ENCODE measurements at regions not wholly inside any gene's neighbourhood (a gene's known extent, or its start where the extent isn't known, plus 50 kb on each side); places are given as distances from the start of the nearest gene placed in this dataset.

DNA sequence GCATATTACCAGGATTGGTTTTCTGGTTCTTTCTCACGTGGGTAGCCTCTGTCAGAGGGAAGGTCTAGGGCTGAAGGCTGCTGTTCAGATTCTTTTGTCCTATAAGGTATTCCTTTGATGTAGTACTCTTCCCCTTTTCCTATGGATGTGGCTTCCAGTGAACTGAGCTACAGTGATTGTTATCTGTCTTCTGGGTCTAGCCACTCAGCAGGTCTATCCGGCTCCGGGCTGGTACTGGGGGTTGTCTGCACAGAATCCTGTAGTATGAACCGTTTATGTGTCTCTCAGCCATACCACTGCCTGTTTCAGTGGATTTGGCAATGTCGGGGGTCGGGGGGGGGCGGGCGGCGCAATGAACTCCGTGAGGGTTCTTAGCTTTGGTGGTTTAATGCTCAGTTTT, 84.5 kb upstream of the C10orf90 start:
- H3K23ac ChIP-seq (ENCODE audit: insufficient read length): no peak overlapping the region
- no peak overlapping the region for H2BK120ac ChIP-seq (replicated peaks; ENCODE audit: low read depth, low read length)
- no peaks in the 10 kb centered on the region for H3K79me2 ChIP-seq (ENCODE audit: control insufficient read depth in 1 of 2, insufficient read depth in 2 of 2, low read length in 2 of 2)
- no peak overlapping the region for H4K91ac ChIP-seq (replicated peaks; ENCODE audit: insufficient read length, low read length)
- TF ChIP-seq POLR2AphosphoS5 (IDR thresholded peaks at IDR 0.05; ENCODE audit: low read depth, low read length): no peak
- TF ChIP-seq GTF2F1 (IDR thresholded peaks at IDR 0.05; ENCODE audit: borderline replicate concordance, low read depth, low read length): no peak
- TF ChIP-seq TCF12 (IDR thresholded peaks at IDR 0.05; ENCODE audit: low read depth, low read length): no peak
- TF ChIP-seq EP300 (IDR thresholded peaks at IDR 0.05; ENCODE audit: borderline replicate concordance in 1 of 2, low read depth in 2 of 2, low read length in 2 of 2): no peak
- no peak for TF ChIP-seq HDAC6 (IDR thresholded peaks at IDR 0.05; ENCODE audit: low read depth, low read length)
- no peak for TF ChIP-seq NRF1 (IDR thresholded peaks at IDR 0.05; ENCODE audit: low read depth, low read length)
- no peak for TF ChIP-seq RAD21 (IDR thresholded peaks at IDR 0.05 in 1 of 2, conservative IDR thresholded peaks at IDR 0.05 in 1 of 2; ENCODE audit: low read depth in 2 of 2, low read length in 2 of 2)
- TF ChIP-seq POU5F1 (IDR thresholded peaks at IDR 0.05; ENCODE audit: low read depth, low read length): no peak
- TF ChIP-seq CREB1 (IDR thresholded peaks at IDR 0.05): no peak
- no peak for TF ChIP-seq YY1 (IDR thresholded peaks at IDR 0.05; ENCODE audit: low read depth, low read length)
- TF ChIP-seq KDM4A (IDR thresholded peaks at IDR 0.05; ENCODE audit: low read depth, low read length, severe bottlenecking): no peak
- TF ChIP-seq, protein P1, sequence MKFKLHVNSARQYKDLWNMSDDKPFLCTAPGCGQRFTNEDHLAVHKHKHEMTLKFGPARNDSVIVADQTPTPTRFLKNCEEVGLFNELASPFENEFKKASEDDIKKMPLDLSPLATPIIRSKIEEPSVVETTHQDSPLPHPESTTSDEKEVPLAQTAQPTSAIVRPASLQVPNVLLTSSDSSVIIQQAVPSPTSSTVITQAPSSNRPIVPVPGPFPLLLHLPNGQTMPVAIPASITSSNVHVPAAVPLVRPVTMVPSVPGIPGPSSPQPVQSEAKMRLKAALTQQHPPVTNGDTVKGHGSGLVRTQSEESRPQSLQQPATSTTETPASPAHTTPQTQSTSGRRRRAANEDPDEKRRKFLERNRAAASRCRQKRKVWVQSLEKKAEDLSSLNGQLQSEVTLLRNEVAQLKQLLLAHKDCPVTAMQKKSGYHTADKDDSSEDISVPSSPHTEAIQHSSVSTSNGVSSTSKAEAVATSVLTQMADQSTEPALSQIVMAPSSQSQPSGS (IDR thresholded peaks at IDR 0.05; ENCODE audit: low read length): no peak
- H3K27me3 ChIP-seq (replicated peaks in 1 of 4; ENCODE audit: control insufficient read depth in 3 of 4, extremely low read depth in 1 of 4, insufficient read depth in 3 of 4, low read length in 3 of 4): no peaks in the 10 kb centered on the region
- no peaks in the 10 kb centered on the region for H4K20me1 ChIP-seq (replicated peaks in 1 of 2; ENCODE audit: control insufficient read depth in 1 of 2, insufficient read depth in 2 of 2, low read length in 2 of 2)
- WGBS, 2 experiments (ENCODE audit: extremely low coverage in 1 of 2, insufficient coverage in 1 of 2, insufficient read length in 1 of 2, insufficient replicate concordance in 2 of 2, low coverage in 1 of 2, low lambda C conversion rate in 2 of 2, missing lambda C conversion rate in 1 of 2): 99% methylated on average over 8 of the region's 10 CpGs; no CpG with 5 or more reads in 1 of the 2 experiments
- H3K36me3 ChIP-seq (ENCODE audit: control insufficient read depth in 2 of 4, insufficient read depth in 4 of 4, low read length in 3 of 4): no peaks in the 10 kb centered on the region
- no peak overlapping the region for H3K4me3 ChIP-seq (ENCODE audit: extremely low read depth in 1 of 4, insufficient read depth in 2 of 4, low read depth in 3 of 4, low read length in 4 of 4)
- no peaks in the 10 kb centered on the region for H3K4me1 ChIP-seq (replicated peaks in 1 of 4; ENCODE audit: control insufficient read depth in 3 of 4, insufficient read depth in 4 of 4, low read length in 3 of 4)
- H3K79me1 ChIP-seq (ENCODE audit: low read depth, low read length): no peaks in the 10 kb centered on the region
- H2BK5ac ChIP-seq (ENCODE audit: low read depth, low read length): no peak overlapping the region
- H4K8ac ChIP-seq (ENCODE audit: extremely low read depth, insufficient read depth, low read length): no peak overlapping the region
- no peak overlapping the region for H2BK15ac ChIP-seq (ENCODE audit: low read length)
- H4K5ac ChIP-seq (ENCODE audit: insufficient read length, low read depth, low read length): no peak overlapping the region
- no peak overlapping the region for H2BK12ac ChIP-seq (ENCODE audit: low read depth, low read length)
- no peak overlapping the region for H3K4me2 ChIP-seq (ENCODE audit: insufficient read depth in 1 of 2, low read depth in 2 of 2, low read length in 2 of 2)
- no peak overlapping the region for H3K56ac ChIP-seq (replicated peaks; ENCODE audit: insufficient read length, low read depth, low read length)
- POLR2A ChIA-PET (ENCODE audit: partially characterized antibody): no interaction called here
- FAIRE-seq: no peak
- no peak overlapping the region for H3K18ac ChIP-seq (ENCODE audit: extremely low read depth, low read length)
- H3K4ac ChIP-seq (replicated peaks; ENCODE audit: insufficient read length, low read depth, low read length): no peak overlapping the region
- no peak overlapping the region for H2AFZ ChIP-seq (ENCODE audit: low read length)
- H3K9me3 ChIP-seq (ENCODE audit: insufficient read depth in 2 of 2, low read depth in 1 of 2, low read length in 1 of 2): no peaks in the 10 kb centered on the region; a peak in 1 of 4 replicates
- H3K27ac ChIP-seq (ENCODE audit: low read depth, low read length): no peak overlapping the region
- no peaks in the 10 kb centered on the region for H3K23me2 ChIP-seq (ENCODE audit: low read depth, low read length)
- CTCF ChIA-PET (ENCODE audit: partially characterized antibody): interaction anchor here (0.7 to 1.6 kb wide), 4 partner anchors 40 to 567 kb away, joined by 3 to 4 read pairs (median 3); no protein-coding TSS in a partner anchor
- no peak overlapping the region for H2BK20ac ChIP-seq (ENCODE audit: low read length)
- no peak overlapping the region for H2AK5ac ChIP-seq (ENCODE audit: low read depth, low read length)
- H3K14ac ChIP-seq (ENCODE audit: insufficient read length): no peak overlapping the region
- DNase-seq (ENCODE audit: low read depth in 1 of 2, low spot score in 2 of 2): no peak
- no peak overlapping the region for H3K9ac ChIP-seq (replicated peaks in 1 of 4; ENCODE audit: extremely low read depth in 1 of 4, low read depth in 3 of 4, low read length in 3 of 4)

All from H1 (cell line).